WTC11 (cell line): ENCODE measurements at regions not wholly inside any gene's neighbourhood (a gene's known extent, or its start where the extent isn't known, plus 50 kb on each side); places are given as distances from the start of the nearest gene placed in this dataset.

Experiments
- ATAC-seq: fragments of 200-7000 bp; cut with Tn5 transposase; 2 replicates; pipeline ENCODE4 v1.10.0; 2021; ENCODE audit warnings: mild to moderate bottlenecking, moderate library complexity
- CTCF ChIA-PET: fragments of 300-600 bp; sonication (Branson Sonifier 250); formaldehyde crosslinking; loops from one replicate; lab custom pipeline; 2021; ENCODE audit warnings: antibody characterized with exemption; lab: Charles Lee
- POLR2A ChIA-PET: fragments of 350-600 bp; sonication (Branson Sonifier 250); formaldehyde crosslinking; loops from one replicate; lab custom pipeline; 2021; ENCODE audit warnings: antibody characterized with exemption; lab: Charles Lee
- DNase-seq: peaks from one replicate; pipeline ENCODE4 v3.0.0; 2021; ENCODE audit warnings: low spot score
- H3K27ac Mint-ChIP-seq: 2 replicates; pipeline ENCODE4 v1.8.0; 2021; ENCODE audit warnings: mixed read lengths
- H3K27me3 Mint-ChIP-seq: 2 replicates; pipeline ENCODE4 v1.8.0; 2021; ENCODE audit warnings: low read depth, mild to moderate bottlenecking, moderate library complexity, mixed read lengths
- H3K36me3 Mint-ChIP-seq: 2 replicates; pipeline ENCODE4 v1.8.0; 2021; ENCODE audit warnings: mixed read lengths
- H3K4me1 Mint-ChIP-seq: 2 replicates; pipeline ENCODE4 v1.8.0; 2022; ENCODE audit warnings: mixed read lengths
- H3K4me3 Mint-ChIP-seq: 2 replicates; pipeline ENCODE4 v1.8.0; 2021; ENCODE audit warnings: mild to moderate bottlenecking, moderate library complexity, mixed read lengths
- H3K9me3 Mint-ChIP-seq: 2 replicates; pipeline ENCODE4 v1.8.0; 2021; ENCODE audit warnings: mixed read lengths
- CREM ChIP-seq: sonication (generic); formaldehyde crosslinking; IDR thresholded peaks from 2 replicates; pipeline ENCODE4 v1.8.1; 2022; ENCODE audit warnings: mild to moderate bottlenecking, missing genetic modification reagents, moderate library complexity
- EMX1 ChIP-seq: fragments of 250-450 bp; sonication (Bioruptor Pico); IDR thresholded peaks from 2 replicates; pipeline ENCODE4 v1.8.0; 2021; ENCODE audit warnings: mild to moderate bottlenecking
- ESRRA ChIP-seq: sonication (generic); formaldehyde crosslinking; IDR thresholded peaks from 2 replicates; pipeline ENCODE4 v1.8.1; 2022; ENCODE audit warnings: mild to moderate bottlenecking, missing genetic modification reagents, borderline replicate concordance
- ETV6 ChIP-seq: sonication (generic); formaldehyde crosslinking; IDR thresholded peaks from 2 replicates; pipeline ENCODE4 v1.8.1; 2022; ENCODE audit warnings: mild to moderate bottlenecking, missing genetic modification reagents
- FOXJ3 ChIP-seq: sonication (generic); formaldehyde crosslinking; IDR thresholded peaks from 2 replicates; pipeline ENCODE4 v1.9.0; 2021; ENCODE audit warnings: missing genetic modification reagents, mild to moderate bottlenecking, borderline replicate concordance
- FOXK1 ChIP-seq: sonication (generic); formaldehyde crosslinking; IDR thresholded peaks from 2 replicates; pipeline ENCODE4 v1.8.0; 2022; ENCODE audit warnings: mild to moderate bottlenecking, moderate library complexity, missing genetic modification reagents
- FOXP1 ChIP-seq: sonication (generic); formaldehyde crosslinking; IDR thresholded peaks from 2 replicates; pipeline ENCODE4 v1.8.0; 2022; ENCODE audit warnings: missing genetic modification reagents, mild to moderate bottlenecking, moderate library complexity, borderline replicate concordance
- JUN ChIP-seq: sonication (generic); formaldehyde crosslinking; IDR thresholded peaks from 2 replicates; pipeline ENCODE4 v1.8.0; 2023; ENCODE audit warnings: mild to moderate bottlenecking, missing genetic modification reagents
- KAT7 ChIP-seq: sonication (generic); formaldehyde crosslinking; IDR thresholded peaks from 2 replicates; pipeline ENCODE4 v1.8.1; 2023; ENCODE audit warnings: missing genetic modification reagents, mild to moderate bottlenecking, borderline replicate concordance
- NFATC4 ChIP-seq: fragments of 250-450 bp; sonication (Bioruptor Pico); IDR thresholded peaks from 2 replicates; pipeline ENCODE4 v1.9.0; 2021; ENCODE audit warnings: mild to moderate bottlenecking
- NFYB ChIP-seq: sonication (generic); formaldehyde crosslinking; conservative IDR thresholded peaks from 2 replicates; pipeline ENCODE4 v1.8.0; 2022; ENCODE audit warnings: low read depth, missing genetic modification reagents
- PRDM15 ChIP-seq: sonication (generic); formaldehyde crosslinking; IDR thresholded peaks from 2 replicates; pipeline ENCODE4 v1.8.0; 2022; ENCODE audit warnings: missing genetic modification reagents
- RORB ChIP-seq: fragments of 250-450 bp; sonication (Bioruptor Pico); IDR thresholded peaks from 2 replicates; pipeline ENCODE4 v1.9.0; 2021; ENCODE audit warnings: mild to moderate bottlenecking
- SOX15 ChIP-seq: fragments of 250-450 bp; sonication (Bioruptor Pico); IDR thresholded peaks from 2 replicates; pipeline ENCODE4 v1.9.0; 2021; ENCODE audit warnings: mild to moderate bottlenecking
- TEAD4 ChIP-seq: sonication (generic); formaldehyde crosslinking; IDR thresholded peaks from 2 replicates; pipeline ENCODE4 v1.8.0; 2022; ENCODE audit warnings: mild to moderate bottlenecking, missing genetic modification reagents
- USF1 ChIP-seq: sonication (generic); formaldehyde crosslinking; IDR thresholded peaks from 2 replicates; pipeline ENCODE4 v1.8.0; 2022; ENCODE audit warnings: mild to moderate bottlenecking, missing genetic modification reagents
- ZNF263 ChIP-seq: sonication (generic); formaldehyde crosslinking; IDR thresholded peaks from 2 replicates; pipeline ENCODE4 v1.8.1; 2022; ENCODE audit warnings: low read depth, mild to moderate bottlenecking, moderate library complexity, missing genetic modification reagents
- ZNF317 ChIP-seq: sonication (generic); formaldehyde crosslinking; IDR thresholded peaks from 2 replicates; pipeline ENCODE4 v1.8.1; 2023; ENCODE audit warnings: low read depth, mild to moderate bottlenecking, moderate library complexity, missing genetic modification reagents, borderline replicate concordance
- ZNF532 ChIP-seq: fragments of 250-450 bp; sonication (Bioruptor Pico); IDR thresholded peaks from 2 replicates; pipeline ENCODE4 v1.9.0; 2021; ENCODE audit warnings: mild to moderate bottlenecking, borderline replicate concordance
- TF ChIP-seq, protein P1 (sequence below): fragments of 250-450 bp; sonication (Bioruptor Pico); IDR thresholded peaks from 2 replicates; pipeline ENCODE4 v1.8.0; 2021; ENCODE audit warnings: mild to moderate bottlenecking
- TF ChIP-seq, protein P2 (sequence below): fragments of 250-450 bp; sonication (Bioruptor Pico); IDR thresholded peaks from 2 replicates; pipeline ENCODE4 v1.9.0; 2021; ENCODE audit warnings: mild to moderate bottlenecking

GRCh38 chr1:219713981-219714381 lies 101.1 kb upstream of the ZC3H11B start:
- DNase-seq (no peak), ATAC-seq (no peak)
- Mint-ChIP-seq H3K36me3 (no peaks in the 10 kb centered on the region), H3K27ac (no peak overlapping the region), H3K4me1 (0 out of 2 replicates have a peak, but pooled peaks cover 2% of the 10 kb centered on the region), H3K9me3 (no peaks in the 10 kb centered on the region), H3K4me3 (no peak overlapping the region), H3K27me3 (no peaks in the 10 kb centered on the region)
- TF ChIP-seq CREM (no peak), NFYB (CRISPR knock-in tag) (no peak), ESRRA (CRISPR knock-in tag) (no peak), EMX1 (CRISPR knock-in tag) (no peak), PRDM15 (CRISPR knock-in tag) (no peak), ZNF317 (CRISPR knock-in tag) (no peak), TEAD4 (CRISPR knock-in tag) (no peak), FOXJ3 (CRISPR knock-in tag) (no peak), FOXP1 (no peak)
- TF ChIP-seq, protein P1, sequence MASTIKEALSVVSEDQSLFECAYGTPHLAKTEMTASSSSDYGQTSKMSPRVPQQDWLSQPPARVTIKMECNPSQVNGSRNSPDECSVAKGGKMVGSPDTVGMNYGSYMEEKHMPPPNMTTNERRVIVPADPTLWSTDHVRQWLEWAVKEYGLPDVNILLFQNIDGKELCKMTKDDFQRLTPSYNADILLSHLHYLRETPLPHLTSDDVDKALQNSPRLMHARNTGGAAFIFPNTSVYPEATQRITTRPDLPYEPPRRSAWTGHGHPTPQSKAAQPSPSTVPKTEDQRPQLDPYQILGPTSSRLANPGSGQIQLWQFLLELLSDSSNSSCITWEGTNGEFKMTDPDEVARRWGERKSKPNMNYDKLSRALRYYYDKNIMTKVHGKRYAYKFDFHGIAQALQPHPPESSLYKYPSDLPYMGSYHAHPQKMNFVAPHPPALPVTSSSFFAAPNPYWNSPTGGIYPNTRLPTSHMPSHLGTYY: no peak
- CTCF ChIA-PET: no interaction called here
- POLR2A ChIA-PET: no interaction called here

- ChIA-PET POLR2A (no interaction called here), CTCF (no interaction called here)
- Mint-ChIP-seq H3K9me3 (no peaks in the 10 kb centered on the region), H3K4me3 (no peak overlapping the region), H3K27ac (no peak overlapping the region), H3K4me1 (0 out of 2 replicates have a peak, but pooled peaks cover 2% of the 10 kb centered on the region), H3K36me3 (no peaks in the 10 kb centered on the region), H3K27me3 (no peaks in the 10 kb centered on the region)
- DNase-seq (no peak), ATAC-seq (no peak)
- TF ChIP-seq JUN (CRISPR knock-in tag) (no peak), NFYB (CRISPR knock-in tag) (no peak), SOX15 (no peak), NFATC4 (CRISPR knock-in tag) (no peak), TEAD4 (CRISPR knock-in tag) (no peak), RORB (no peak), ZNF532 (CRISPR knock-in tag) (no peak), ETV6 (CRISPR knock-in tag) (no peak), FOXK1 (CRISPR knock-in tag) (no peak), USF1 (no peak), KAT7 (CRISPR knock-in tag) (no peak), ZNF263 (no peak)
- TF ChIP-seq, protein P2, sequence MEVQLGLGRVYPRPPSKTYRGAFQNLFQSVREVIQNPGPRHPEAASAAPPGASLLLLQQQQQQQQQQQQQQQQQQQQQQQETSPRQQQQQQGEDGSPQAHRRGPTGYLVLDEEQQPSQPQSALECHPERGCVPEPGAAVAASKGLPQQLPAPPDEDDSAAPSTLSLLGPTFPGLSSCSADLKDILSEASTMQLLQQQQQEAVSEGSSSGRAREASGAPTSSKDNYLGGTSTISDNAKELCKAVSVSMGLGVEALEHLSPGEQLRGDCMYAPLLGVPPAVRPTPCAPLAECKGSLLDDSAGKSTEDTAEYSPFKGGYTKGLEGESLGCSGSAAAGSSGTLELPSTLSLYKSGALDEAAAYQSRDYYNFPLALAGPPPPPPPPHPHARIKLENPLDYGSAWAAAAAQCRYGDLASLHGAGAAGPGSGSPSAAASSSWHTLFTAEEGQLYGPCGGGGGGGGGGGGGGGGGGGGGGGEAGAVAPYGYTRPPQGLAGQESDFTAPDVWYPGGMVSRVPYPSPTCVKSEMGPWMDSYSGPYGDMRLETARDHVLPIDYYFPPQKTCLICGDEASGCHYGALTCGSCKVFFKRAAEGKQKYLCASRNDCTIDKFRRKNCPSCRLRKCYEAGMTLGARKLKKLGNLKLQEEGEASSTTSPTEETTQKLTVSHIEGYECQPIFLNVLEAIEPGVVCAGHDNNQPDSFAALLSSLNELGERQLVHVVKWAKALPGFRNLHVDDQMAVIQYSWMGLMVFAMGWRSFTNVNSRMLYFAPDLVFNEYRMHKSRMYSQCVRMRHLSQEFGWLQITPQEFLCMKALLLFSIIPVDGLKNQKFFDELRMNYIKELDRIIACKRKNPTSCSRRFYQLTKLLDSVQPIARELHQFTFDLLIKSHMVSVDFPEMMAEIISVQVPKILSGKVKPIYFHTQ (CRISPR knock-in tag): no peak
- TF ChIP-seq, protein P1: no peak
Measured at GRCh38 chr1:219712506-219712905, 99.6 kb upstream of the ZC3H11B start.
